ENCODE measurements at regions not wholly inside any gene's neighbourhood (a gene's known extent, or its start where the extent isn't known, plus 50 kb on each side); places are given as distances from the start of the nearest gene placed in this dataset.

DNA sequence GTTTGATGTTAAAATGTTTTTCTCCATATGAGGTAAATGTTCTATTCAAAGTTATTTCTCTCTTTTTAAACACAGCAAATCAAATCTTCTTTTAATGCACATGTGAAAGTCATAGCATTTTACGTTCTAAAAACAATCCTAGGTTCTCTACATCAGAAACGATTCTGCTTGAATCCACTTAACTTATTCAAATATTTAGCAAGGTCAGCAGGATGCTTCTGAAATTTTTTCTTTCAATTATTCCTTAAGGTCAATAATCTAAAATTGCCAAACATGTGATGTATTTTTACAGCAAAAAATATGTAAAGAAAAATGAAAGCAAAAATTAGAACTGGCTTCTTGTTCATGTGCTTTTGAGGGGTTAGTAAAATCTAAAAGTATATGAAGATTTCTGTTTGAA, 106.7 kb downstream of the TM2D1 start:
- Histone ChIP-seq H3K4me3 (no peak overlapping the region), H3K27ac (no peak overlapping the region), H3K9me3 (no peaks in the 10 kb centered on the region), H3K36me3 (no peaks in the 10 kb centered on the region), H3K27me3 (no peaks in the 10 kb centered on the region), H3K4me1 (no peaks in the 10 kb centered on the region)
- no peak for TF ChIP-seq POLR2A (IDR thresholded peaks at IDR 0.05)
- TF ChIP-seq, protein P1, sequence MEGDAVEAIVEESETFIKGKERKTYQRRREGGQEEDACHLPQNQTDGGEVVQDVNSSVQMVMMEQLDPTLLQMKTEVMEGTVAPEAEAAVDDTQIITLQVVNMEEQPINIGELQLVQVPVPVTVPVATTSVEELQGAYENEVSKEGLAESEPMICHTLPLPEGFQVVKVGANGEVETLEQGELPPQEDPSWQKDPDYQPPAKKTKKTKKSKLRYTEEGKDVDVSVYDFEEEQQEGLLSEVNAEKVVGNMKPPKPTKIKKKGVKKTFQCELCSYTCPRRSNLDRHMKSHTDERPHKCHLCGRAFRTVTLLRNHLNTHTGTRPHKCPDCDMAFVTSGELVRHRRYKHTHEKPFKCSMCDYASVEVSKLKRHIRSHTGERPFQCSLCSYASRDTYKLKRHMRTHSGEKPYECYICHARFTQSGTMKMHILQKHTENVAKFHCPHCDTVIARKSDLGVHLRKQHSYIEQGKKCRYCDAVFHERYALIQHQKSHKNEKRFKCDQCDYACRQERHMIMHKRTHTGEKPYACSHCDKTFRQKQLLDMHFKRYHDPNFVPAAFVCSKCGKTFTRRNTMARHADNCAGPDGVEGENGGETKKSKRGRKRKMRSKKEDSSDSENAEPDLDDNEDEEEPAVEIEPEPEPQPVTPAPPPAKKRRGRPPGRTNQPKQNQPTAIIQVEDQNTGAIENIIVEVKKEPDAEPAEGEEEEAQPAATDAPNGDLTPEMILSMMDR (IDR thresholded peaks at IDR 0.05) = no peak
- TF ChIP-seq POLR2AphosphoS5 (IDR thresholded peaks at IDR 0.05; ENCODE audit: insufficient read depth in 1 of 2, low read depth in 1 of 2) = no peak
- intact Hi-C loops (cut with DNase I) = no loop called here
- DNase-seq (ENCODE audit: extremely low spot score in 2 of 2) = no peak

DNA sequence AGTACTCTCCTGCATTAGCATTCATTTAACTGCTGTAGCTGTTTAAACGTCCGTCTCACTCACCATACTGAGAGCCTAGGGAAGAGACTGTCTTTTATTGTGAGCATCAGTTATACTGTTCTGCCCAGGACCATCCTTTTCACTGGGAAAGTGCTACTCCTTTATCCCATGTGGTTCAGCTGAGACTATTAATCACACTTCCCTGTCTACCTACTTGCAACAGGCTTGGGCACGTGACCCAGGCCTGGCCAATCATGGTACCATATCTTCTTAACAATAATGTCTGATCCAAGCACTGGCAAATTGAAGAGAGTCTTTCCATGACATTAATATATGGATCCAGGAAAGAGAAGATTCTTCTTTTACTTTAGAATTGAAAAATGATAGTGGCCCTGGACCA, 108.1 kb downstream of the TM2D1 start:
- no peak overlapping the region for H3K27ac ChIP-seq

DNA sequence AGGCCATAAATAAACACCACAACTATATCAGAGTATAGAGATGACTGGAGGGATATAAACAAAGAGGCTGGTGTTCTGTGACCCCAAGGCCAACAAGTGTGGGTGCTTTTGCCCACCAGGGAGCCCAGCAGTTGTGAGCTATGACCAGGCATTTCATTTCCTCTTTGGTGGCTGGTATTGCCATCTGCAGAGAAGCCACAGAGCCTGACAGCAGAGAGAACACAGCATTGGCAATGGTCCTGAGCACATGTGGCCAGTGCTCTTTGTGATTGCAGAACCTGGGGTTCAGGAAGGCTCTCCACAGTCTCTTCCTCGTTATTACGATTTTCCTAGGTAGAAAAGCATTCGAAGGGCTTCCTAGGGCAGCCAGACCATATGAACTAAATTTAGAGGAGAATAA, 112.3 kb downstream of the TM2D1 start:
- H3K4me1 ChIP-seq = no peaks in the 10 kb centered on the region
- H3K4me3 ChIP-seq = no peak overlapping the region
- no peak overlapping the region for H3K27ac ChIP-seq
- DNase-seq (ENCODE audit: extremely low spot score in 2 of 2) = no peak
- intact Hi-C loops (cut with DNase I) = no loop called here
- TF ChIP-seq, protein P1 (IDR thresholded peaks at IDR 0.05) = no peak
- TF ChIP-seq POLR2A (IDR thresholded peaks at IDR 0.05) = no peak
- no peak for TF ChIP-seq POLR2AphosphoS5 (IDR thresholded peaks at IDR 0.05; ENCODE audit: insufficient read depth in 1 of 2, low read depth in 1 of 2)
- no peaks in the 10 kb centered on the region for H3K36me3 ChIP-seq
- no peaks in the 10 kb centered on the region for H3K9me3 ChIP-seq
- no peaks in the 10 kb centered on the region for H3K27me3 ChIP-seq

More for the DNA sequence above, 108.1 kb downstream of the TM2D1 start:
- TF ChIP-seq, protein P1 (IDR thresholded peaks at IDR 0.05) = no peak
- TF ChIP-seq POLR2A (IDR thresholded peaks at IDR 0.05) (no peak), POLR2AphosphoS5 (IDR thresholded peaks at IDR 0.05; ENCODE audit: insufficient read depth in 1 of 2, low read depth in 1 of 2) (no peak)
- no peaks in the 10 kb centered on the region for H3K36me3 ChIP-seq
- intact Hi-C loops (cut with DNase I) = no loop called here
- no peak overlapping the region for H3K4me3 ChIP-seq
- H3K9me3 ChIP-seq = no peaks in the 10 kb centered on the region
- no peaks in the 10 kb centered on the region for H3K27me3 ChIP-seq
- no peaks in the 10 kb centered on the region for H3K4me1 ChIP-seq
- DNase-seq (ENCODE audit: extremely low spot score in 2 of 2) = no peak

DNA sequence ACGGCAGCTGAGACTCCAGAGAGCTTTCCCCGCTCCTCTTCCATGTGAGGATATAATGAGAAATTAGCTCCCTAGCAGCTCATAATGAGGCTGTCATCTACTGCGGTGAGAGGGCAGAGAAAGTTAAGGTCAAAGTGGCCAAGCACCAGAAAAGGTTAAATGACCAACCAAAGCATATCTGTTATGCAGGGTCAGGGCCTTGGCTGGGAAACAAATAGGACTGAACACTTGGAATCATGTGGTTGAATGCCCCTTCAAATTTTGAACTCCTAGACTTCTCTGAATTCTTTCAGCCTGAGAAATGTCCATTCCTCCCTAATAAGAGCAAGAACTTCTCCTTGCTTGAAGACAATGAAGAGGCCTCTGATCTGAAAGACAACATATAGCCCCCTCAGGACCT, 115.9 kb downstream of the TM2D1 start:
- TF ChIP-seq, protein P1 (IDR thresholded peaks at IDR 0.05) = no peak
- TF ChIP-seq POLR2A (IDR thresholded peaks at IDR 0.05) (no peak), POLR2AphosphoS5 (IDR thresholded peaks at IDR 0.05; ENCODE audit: insufficient read depth in 1 of 2, low read depth in 1 of 2) (no peak)
- H3K4me1 ChIP-seq = peaks cover 22% of the 10 kb centered on the region
- H3K27ac ChIP-seq = no peak overlapping the region
- intact Hi-C loops (cut with DNase I) = no loop called here
- no peaks in the 10 kb centered on the region for H3K27me3 ChIP-seq
- H3K4me3 ChIP-seq = no peak overlapping the region
- H3K9me3 ChIP-seq = no peaks in the 10 kb centered on the region
- no peaks in the 10 kb centered on the region for H3K36me3 ChIP-seq
- no peak for DNase-seq (ENCODE audit: extremely low spot score in 2 of 2)

DNA sequence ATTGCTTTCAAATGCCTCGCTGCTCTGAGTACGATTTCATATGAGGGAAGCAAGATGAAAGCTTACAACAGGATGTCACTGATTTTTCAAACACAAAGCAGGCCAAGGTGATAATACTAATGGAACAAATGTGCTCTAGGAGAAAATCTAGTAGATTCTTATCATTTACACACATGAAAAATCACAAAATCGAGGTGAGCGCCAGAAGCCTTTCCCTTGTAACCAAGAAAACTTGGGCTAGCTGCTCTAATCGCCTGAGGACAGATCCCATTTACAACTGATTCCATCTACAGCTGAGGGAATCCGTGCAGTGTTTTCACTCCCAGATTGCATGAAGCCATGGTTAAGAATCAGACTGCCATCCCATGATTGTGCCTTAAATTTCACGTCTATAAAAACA, 117.5 kb downstream of the TM2D1 start:
- TF ChIP-seq POLR2A (IDR thresholded peaks at IDR 0.05) = no peak
- TF ChIP-seq, protein P1 (IDR thresholded peaks at IDR 0.05) = no peak
- no peak overlapping the region for H3K4me3 ChIP-seq
- H3K36me3 ChIP-seq = no peaks in the 10 kb centered on the region
- intact Hi-C loops (cut with DNase I) = no loop called here
- H3K27ac ChIP-seq = peak overlapping the region; percentile 57
- H3K4me1 ChIP-seq = peaks cover 22% of the 10 kb centered on the region
- H3K9me3 ChIP-seq = no peaks in the 10 kb centered on the region
- no peak for DNase-seq (ENCODE audit: extremely low spot score in 2 of 2)
- no peaks in the 10 kb centered on the region for H3K27me3 ChIP-seq
